Thymus (tissue), 11 donors: ENCODE measurements at regions not wholly inside any gene's neighbourhood (a gene's known extent, or its start where the extent isn't known, plus 50 kb on each side); places are given as distances from the start of the nearest gene placed in this dataset.

Experiments
- DNase-seq, 9 donors: peaks; one replicate each; pipeline ENCODE4 v3.0.0-alpha.2; 2013; ENCODE audit warnings: low spot score in 9 of 9, low read depth in 6 of 9, missing footprints in 1 of 9
- H3K27ac ChIP-seq, 2 donors: one replicate each; pipeline ENCODE4 v1.5.1; 2013; ENCODE audit warnings: control low read depth in 1 of 2, low read depth in 1 of 2, low read length in 1 of 2, mild to moderate bottlenecking in 1 of 2, moderate library complexity in 1 of 2
- H3K27me3 ChIP-seq, 2 donors: one replicate each; pipeline ENCODE4 v1.5.1; 2013; ENCODE audit warnings: low read length in 1 of 2; ENCODE audit not compliant: control insufficient read depth in 2 of 2, insufficient read depth in 1 of 2
- H3K36me3 ChIP-seq, 2 donors: one replicate each; pipeline ENCODE4 v1.5.1; 2013; ENCODE audit warnings: low read length in 1 of 2, mild to moderate bottlenecking in 1 of 2, moderate library complexity in 1 of 2; ENCODE audit not compliant: control insufficient read depth in 2 of 2, insufficient read depth in 2 of 2
- H3K4me1 ChIP-seq, 2 donors: one replicate each; pipeline ENCODE4 v1.5.1; 2013; ENCODE audit warnings: low read length in 2 of 2; ENCODE audit not compliant: control insufficient read depth in 2 of 2, insufficient read depth in 2 of 2
- H3K4me3 ChIP-seq, 2 donors: one replicate each; pipeline ENCODE4 v1.5.1; 2013; ENCODE audit warnings: low read length in 2 of 2, control low read depth in 1 of 2, mild to moderate bottlenecking in 1 of 2
- H3K9me3 ChIP-seq, 2 donors: one replicate each; pipeline ENCODE4 v1.5.1; 2013; ENCODE audit warnings: low read length in 1 of 2, mild to moderate bottlenecking in 1 of 2; ENCODE audit not compliant: control insufficient read depth in 2 of 2, insufficient read depth in 1 of 2
- WGBS: extraction: QIAGEN DNeasy Blood & Tissue Kit; methylation state at CpG from one replicate; pipeline ENCODE4 v1.1.7; 2013; 5-methylcytosine and 5-hydroxymethylcytosine counted together
- donor health status: healthy.

- H3K9me3 ChIP-seq = no peaks in the 10 kb centered on the region
- no peak overlapping the region for H3K4me3 ChIP-seq
- H3K27ac ChIP-seq = no peak overlapping the region
- H3K4me1 ChIP-seq = no peaks in the 10 kb centered on the region
- no peaks in the 10 kb centered on the region for H3K27me3 ChIP-seq
- 96% methylated on average over 1 of the region's 1 CpG for WGBS
- no peaks in the 10 kb centered on the region for H3K36me3 ChIP-seq
- DNase-seq = no peak
Measured at GRCh38 chr10:55227967-55228366, 426.9 kb upstream of the PCDH15 start.

- 89% methylated on average over 5 of the region's 5 CpGs for WGBS
- no peaks in the 10 kb centered on the region for H3K4me1 ChIP-seq
- no peaks in the 10 kb centered on the region for H3K27me3 ChIP-seq
- H3K36me3 ChIP-seq = no peaks in the 10 kb centered on the region
- H3K4me3 ChIP-seq = no peak overlapping the region
- no peak for DNase-seq
- no peaks in the 10 kb centered on the region for H3K9me3 ChIP-seq
- no peak overlapping the region for H3K27ac ChIP-seq
Measured at GRCh38 chr10:55224007-55224781, 423.2 kb upstream of the PCDH15 start.

- 94% methylated on average over 2 of the region's 2 CpGs for WGBS
- Histone ChIP-seq H3K4me1 (no peaks in the 10 kb centered on the region), H3K36me3 (no peaks in the 10 kb centered on the region), H3K27me3 (no peaks in the 10 kb centered on the region), H3K9me3 (no peaks in the 10 kb centered on the region), H3K27ac (no peak overlapping the region), H3K4me3 (no peak overlapping the region)
- no peak for DNase-seq
Measured at GRCh38 chr10:55223352-55223751, 422.3 kb upstream of the PCDH15 start.

GRCh38 chr10:55220975-55221374 lies 419.9 kb upstream of the PCDH15 start:
- Histone ChIP-seq H3K27ac (no peak overlapping the region), H3K27me3 (no peaks in the 10 kb centered on the region), H3K9me3 (no peaks in the 10 kb centered on the region), H3K4me1 (no peaks in the 10 kb centered on the region), H3K4me3 (no peak overlapping the region), H3K36me3 (no peaks in the 10 kb centered on the region)
- no peak for DNase-seq

- H3K4me3 ChIP-seq = no peak overlapping the region
- DNase-seq = no peak
- H3K27me3 ChIP-seq = no peaks in the 10 kb centered on the region
- no peaks in the 10 kb centered on the region for H3K4me1 ChIP-seq
- H3K36me3 ChIP-seq = no peaks in the 10 kb centered on the region
- 83% methylated on average over 1 of the region's 1 CpG for WGBS
- no peaks in the 10 kb centered on the region for H3K9me3 ChIP-seq
- H3K27ac ChIP-seq = no peak overlapping the region
Measured at GRCh38 chr10:55215699-55216098, 414.7 kb upstream of the PCDH15 start.

- no peaks in the 10 kb centered on the region for H3K4me1 ChIP-seq
- H3K27me3 ChIP-seq = no peaks in the 10 kb centered on the region
- H3K9me3 ChIP-seq = no peaks in the 10 kb centered on the region
- 88% methylated on average over 1 of the region's 1 CpG for WGBS
- no peaks in the 10 kb centered on the region for H3K36me3 ChIP-seq
- no peak overlapping the region for H3K4me3 ChIP-seq
- H3K27ac ChIP-seq = no peak overlapping the region
- no peak for DNase-seq
Measured at GRCh38 chr10:55214608-55215007, 413.6 kb upstream of the PCDH15 start.

- no peak for DNase-seq
- no peak overlapping the region for H3K27ac ChIP-seq
- H3K36me3 ChIP-seq = no peaks in the 10 kb centered on the region
- H3K4me3 ChIP-seq = no peak overlapping the region
- no peaks in the 10 kb centered on the region for H3K4me1 ChIP-seq
- no peaks in the 10 kb centered on the region for H3K9me3 ChIP-seq
- H3K27me3 ChIP-seq = no peaks in the 10 kb centered on the region
Measured at GRCh38 chr10:55212051-55212450, 411.0 kb upstream of the PCDH15 start.

- no peaks in the 10 kb centered on the region for H3K27me3 ChIP-seq
- peaks cover 0 to 7% of the 10 kb centered on the region in 2 donors for H3K9me3 ChIP-seq
- no peak overlapping the region for H3K4me3 ChIP-seq
Measured at GRCh38 chr10:55203874-55204273, 402.8 kb upstream of the PCDH15 start.

GRCh38 chr10:55203319-55203718 lies 402.3 kb upstream of the PCDH15 start:
- Histone ChIP-seq H3K4me1 (no peaks in the 10 kb centered on the region), H3K27me3 (no peaks in the 10 kb centered on the region), H3K27ac (no peak overlapping the region), H3K4me3 (no peak overlapping the region), H3K36me3 (no peaks in the 10 kb centered on the region), H3K9me3 (peaks cover 0 to 7% of the 10 kb centered on the region in 2 donors)
- WGBS = 76% methylated on average over 3 of the region's 3 CpGs
- no peak for DNase-seq

More at GRCh38 chr10:55203874-55204273, 402.8 kb upstream of the PCDH15 start:
- Histone ChIP-seq H3K4me1 (no peaks in the 10 kb centered on the region), H3K27ac (no peak overlapping the region), H3K36me3 (no peaks in the 10 kb centered on the region)
- no peak for DNase-seq
